Kidney (tissue), 13 donors: ENCODE measurements at regions not wholly inside any gene's neighbourhood (a gene's known extent, or its start where the extent isn't known, plus 50 kb on each side); places are given as distances from the start of the nearest gene placed in this dataset.

ENCODE experiments used
- DNase-seq, 5 donors: peaks; one replicate each; pipeline ENCODE4 v3.0.0-alpha.2; 2013 to 2020
- FAIRE-seq: peaks from 2 replicates; lab custom pipeline; 2012; peaks lifted over from hg19 to GRCh38; lab: Jason Lieb, UNC
- H3K27ac ChIP-seq, 2 donors: one replicate each; pipeline ENCODE4 v1.7.0; 2013; ENCODE audit warnings: low read depth in 2 of 2, low read length in 2 of 2, inconsistent platforms in 1 of 2
- H3K27me3 ChIP-seq: one replicate; pipeline ENCODE4 v1.7.1; 2013; ENCODE audit warnings: low read length, inconsistent platforms; ENCODE audit not compliant: control insufficient read depth, insufficient read depth
- H3K36me3 ChIP-seq, 3 donors: one replicate each; pipeline versions ENCODE4 v1.7.0 to v1.7.1; 2013; ENCODE audit warnings: low read length in 3 of 3, control low read depth in 1 of 3, inconsistent platforms in 1 of 3; ENCODE audit not compliant: insufficient read depth in 3 of 3, control insufficient read depth in 2 of 3
- H3K4me1 ChIP-seq, 3 donors: one replicate each; pipeline versions ENCODE4 v1.7.0 to v1.7.1; 2013; ENCODE audit warnings: low read length in 3 of 3, inconsistent platforms in 1 of 3, low read depth in 1 of 3; ENCODE audit not compliant: control insufficient read depth in 2 of 3, insufficient read depth in 2 of 3
- H3K4me3 ChIP-seq, 3 donors: one replicate each; pipeline versions ENCODE4 v1.7.0 to v1.8.1; 2013; ENCODE audit warnings: low read length in 3 of 3, control low read depth in 1 of 3, inconsistent platforms in 1 of 3
- H3K9ac ChIP-seq, 3 donors: one replicate each; pipeline versions ENCODE4 v1.7.0 to v1.7.1; 2013; ENCODE audit warnings: low read length in 3 of 3, control low read depth in 1 of 3, inconsistent platforms in 1 of 3
- H3K9me3 ChIP-seq, 3 donors: one replicate each; pipeline versions ENCODE4 v1.7.0 to v1.7.1; 2013; ENCODE audit warnings: low read length in 3 of 3, control low read depth in 1 of 3, inconsistent platforms in 1 of 3; ENCODE audit not compliant: control insufficient read depth in 2 of 3, insufficient read depth in 1 of 3
- intact Hi-C: fragments of 100-400 bp; cut with DNase I; formaldehyde crosslinking; loops from one replicate; pipeline ENCODE4 v1.11.1; 2022
- TF ChIP-seq, protein P1 (sequence below): IDR thresholded peaks from 3 replicates; pipeline ENCODE4 v1.5.1; 2012; ENCODE audit warnings: mild to moderate bottlenecking, moderate library complexity, borderline replicate concordance; ENCODE audit not compliant: insufficient read depth; ENCODE audit errors: extremely low read depth
- donor health status: control.
- donor health status: control.
- donor health status: control.
- donor health status: control.
- donor health status: control.
- donor health status: DM: yes; HTN: yes; CAD: no.
- donor health status: Normal renal cell carcinoma (clear cell type).

DNA sequence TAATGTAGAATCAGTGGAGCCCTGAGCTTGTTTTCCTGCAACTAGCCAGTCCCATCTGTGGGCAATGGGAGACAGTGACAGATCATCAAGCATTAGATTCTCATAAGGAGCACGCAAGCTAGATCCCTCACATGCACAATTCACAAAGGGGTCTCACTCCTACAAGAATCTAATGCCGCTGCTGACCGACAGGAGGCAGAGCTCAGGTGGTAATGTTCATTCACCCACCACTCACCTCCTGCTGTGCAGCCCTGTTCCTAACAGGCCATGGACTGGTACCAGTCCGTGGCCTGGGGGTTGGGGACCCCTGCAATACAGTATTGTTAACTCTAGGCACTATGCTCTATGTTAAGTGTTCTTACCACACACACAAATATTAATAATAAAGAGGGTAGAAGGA, 362.8 kb downstream of the RBM26 start:
- Histone ChIP-seq H3K27ac (no peak overlapping the region), H3K4me3 (no peak overlapping the region), H3K36me3 (no peaks in the 10 kb centered on the region), H3K9me3 (no peaks in the 10 kb centered on the region), H3K27me3 (no peaks in the 10 kb centered on the region), H3K9ac (no peak overlapping the region), H3K4me1 (no peaks in the 10 kb centered on the region)
- no peak for FAIRE-seq
- TF ChIP-seq, protein P1, sequence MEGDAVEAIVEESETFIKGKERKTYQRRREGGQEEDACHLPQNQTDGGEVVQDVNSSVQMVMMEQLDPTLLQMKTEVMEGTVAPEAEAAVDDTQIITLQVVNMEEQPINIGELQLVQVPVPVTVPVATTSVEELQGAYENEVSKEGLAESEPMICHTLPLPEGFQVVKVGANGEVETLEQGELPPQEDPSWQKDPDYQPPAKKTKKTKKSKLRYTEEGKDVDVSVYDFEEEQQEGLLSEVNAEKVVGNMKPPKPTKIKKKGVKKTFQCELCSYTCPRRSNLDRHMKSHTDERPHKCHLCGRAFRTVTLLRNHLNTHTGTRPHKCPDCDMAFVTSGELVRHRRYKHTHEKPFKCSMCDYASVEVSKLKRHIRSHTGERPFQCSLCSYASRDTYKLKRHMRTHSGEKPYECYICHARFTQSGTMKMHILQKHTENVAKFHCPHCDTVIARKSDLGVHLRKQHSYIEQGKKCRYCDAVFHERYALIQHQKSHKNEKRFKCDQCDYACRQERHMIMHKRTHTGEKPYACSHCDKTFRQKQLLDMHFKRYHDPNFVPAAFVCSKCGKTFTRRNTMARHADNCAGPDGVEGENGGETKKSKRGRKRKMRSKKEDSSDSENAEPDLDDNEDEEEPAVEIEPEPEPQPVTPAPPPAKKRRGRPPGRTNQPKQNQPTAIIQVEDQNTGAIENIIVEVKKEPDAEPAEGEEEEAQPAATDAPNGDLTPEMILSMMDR: no peak
- intact Hi-C loops: no loop called here
- DNase-seq: no peak

DNA sequence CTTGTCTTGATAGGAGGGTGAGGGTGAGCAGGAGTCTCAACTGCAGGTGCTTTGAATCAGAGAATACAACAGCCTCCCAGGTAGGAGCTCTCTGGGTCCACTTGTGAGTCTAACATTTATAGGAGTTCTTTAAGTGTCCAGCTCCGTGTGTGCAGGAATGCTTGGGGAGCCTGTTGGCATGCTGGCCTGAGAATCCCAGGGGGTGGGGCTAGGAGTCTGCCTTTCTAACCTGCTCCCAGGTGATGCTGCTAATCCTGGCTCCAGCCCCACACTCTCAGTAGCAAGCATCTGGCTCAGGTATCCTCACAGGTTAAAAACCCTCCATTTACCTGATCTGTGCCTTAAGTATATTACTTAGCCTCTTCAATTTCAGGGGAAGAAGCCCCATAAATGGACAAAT, 368.9 kb downstream of the RBM26 start:
- DNase-seq (no peak), FAIRE-seq (no peak)
- intact Hi-C loops: no loop called here
- no peaks in the 10 kb centered on the region for H3K4me1 ChIP-seq
- H3K27ac ChIP-seq: no peak overlapping the region
- no peaks in the 10 kb centered on the region for H3K27me3 ChIP-seq
- no peaks in the 10 kb centered on the region for H3K36me3 ChIP-seq
- no peak overlapping the region for H3K9ac ChIP-seq
- H3K9me3 ChIP-seq: no peaks in the 10 kb centered on the region
- TF ChIP-seq, protein P1: no peak
- no peak overlapping the region for H3K4me3 ChIP-seq

DNA sequence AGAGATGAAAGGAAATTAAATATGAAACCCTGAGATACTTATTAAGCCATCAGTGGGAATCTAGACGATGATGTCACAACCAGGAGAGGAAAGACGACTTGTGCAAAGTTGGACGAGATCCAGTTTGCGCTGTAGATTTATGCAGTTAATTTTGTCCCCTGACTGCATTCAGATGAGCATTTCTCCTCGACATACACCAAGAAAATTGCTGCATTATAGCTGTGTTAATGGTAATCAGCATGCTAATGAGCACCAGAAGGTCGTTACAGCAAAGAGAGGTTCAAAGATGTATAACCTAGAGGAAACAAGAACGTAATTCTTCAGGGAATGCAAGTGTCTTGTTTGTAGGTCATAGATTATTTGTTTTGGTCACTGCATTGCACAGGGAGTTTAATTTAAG, 371.7 kb downstream of the RBM26 start:
- TF ChIP-seq, protein P1: no peak
- Histone ChIP-seq H3K4me1 (no peaks in the 10 kb centered on the region), H3K27me3 (no peaks in the 10 kb centered on the region), H3K9ac (no peak overlapping the region), H3K4me3 (no peak overlapping the region), H3K9me3 (no peaks in the 10 kb centered on the region), H3K36me3 (no peaks in the 10 kb centered on the region), H3K27ac (no peak overlapping the region)
- no peak for FAIRE-seq
- no peak for DNase-seq
- intact Hi-C loops: no loop called here

DNA sequence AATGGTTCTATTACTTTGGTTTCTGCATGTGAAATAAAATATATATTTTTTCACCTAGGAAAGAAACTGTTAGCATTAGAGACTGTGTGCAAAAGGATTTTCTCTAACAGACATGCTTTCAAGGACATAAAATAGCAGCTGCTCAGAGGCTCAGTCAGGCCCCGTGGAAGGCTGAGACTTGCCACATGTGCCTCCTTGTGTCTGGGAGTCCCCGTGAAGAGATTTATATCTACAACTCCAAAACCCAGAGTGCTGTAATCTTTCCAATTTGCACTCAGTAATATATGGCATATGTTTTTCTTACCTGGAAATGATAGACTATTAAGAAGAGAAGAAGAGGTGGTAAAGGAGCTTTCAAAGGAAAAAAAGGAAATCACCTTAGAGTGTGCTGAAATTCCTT, 371.6 kb upstream of the OBI1 start:
- Histone ChIP-seq H3K36me3 (no peaks in the 10 kb centered on the region), H3K9ac (no peak overlapping the region), H3K27ac (no peak overlapping the region), H3K27me3 (no peaks in the 10 kb centered on the region), H3K4me3 (no peak overlapping the region), H3K4me1 (no peaks in the 10 kb centered on the region), H3K9me3 (no peaks in the 10 kb centered on the region)
- TF ChIP-seq, protein P1: no peak
- no peak for FAIRE-seq
- DNase-seq: no peak
- intact Hi-C loops: no loop called here
